Sigmoid colon (tissue), 6 donors: ENCODE measurements at regions not wholly inside any gene's neighbourhood (a gene's known extent, or its start where the extent isn't known, plus 50 kb on each side); places are given as distances from the start of the nearest gene placed in this dataset.

Experiments
- DNase-seq: peaks from one replicate; pipeline ENCODE4 v3.0.0-alpha.2; 2019
- H3K27ac ChIP-seq, 4 donors: fragments of 200-600 bp; sonication (generic); one replicate each; pipeline ENCODE4 v1.5.1; 2016 to 2019; ENCODE audit warnings: mild to moderate bottlenecking in 1 of 4
- H3K27me3 ChIP-seq, 3 donors: fragments of 200-600 bp; sonication (generic); one replicate each; pipeline ENCODE4 v1.5.1; 2019; ENCODE audit warnings: mild to moderate bottlenecking in 1 of 3
- H3K36me3 ChIP-seq, 4 donors: fragments of 200-600 bp; sonication (generic); one replicate each; pipeline ENCODE4 v1.5.1; 2016 to 2019
- H3K4me1 ChIP-seq, 4 donors: fragments of 200-600 bp; sonication (generic); one replicate each; pipeline ENCODE4 v1.5.1; 2017 to 2019
- H3K4me3 ChIP-seq, 4 donors: fragments of 200-600 bp; sonication (generic); one replicate each; pipeline ENCODE4 v1.5.1; 2017 to 2019; ENCODE audit warnings: mild to moderate bottlenecking in 2 of 4, moderate library complexity in 1 of 4
- H3K9me3 ChIP-seq, 4 donors: fragments of 200-600 bp in 3 of 4; sonication (generic) in 3 of 4; one replicate each; pipeline versions ENCODE4 v1.5.1 to v1.6.1; 2013 to 2019
- CTCF ChIP-seq, 4 experiments: fragments of 450-650 bp in 3 of 4; fragments of 200-600 bp in 1 of 4; IDR thresholded peaks; one replicate each; pipeline ENCODE4 v1.5.1; 2016 to 2019; ENCODE audit warnings: antibody characterized with exemption in 4 of 4, mild to moderate bottlenecking in 3 of 4, moderate library complexity in 2 of 4
- EP300 ChIP-seq, 4 donors: sonication (generic); formaldehyde crosslinking; IDR thresholded peaks; one replicate each; pipeline ENCODE4 v1.6.1; 2017; ENCODE audit warnings: antibody characterized with exemption in 4 of 4
- POLR2A ChIP-seq, 2 donors: fragments of 450-650 bp; IDR thresholded peaks; one replicate each; pipeline ENCODE4 v1.6.1; 2016; ENCODE audit warnings: antibody characterized with exemption in 2 of 2, mild to moderate bottlenecking in 2 of 2, moderate library complexity in 2 of 2
- POLR2AphosphoS5 ChIP-seq, 4 donors: sonication (generic); formaldehyde crosslinking; IDR thresholded peaks; one replicate each; pipeline ENCODE4 v1.6.1; 2017; ENCODE audit warnings: antibody characterized with exemption in 4 of 4
- WGBS, 2 donors: extraction: QIAGEN DNeasy Blood & Tissue Kit; methylation state at CpG; one replicate each; pipeline ENCODE4 v1.1.7; 2013; 5-methylcytosine and 5-hydroxymethylcytosine counted together
- intact Hi-C: fragments of 100-400 bp; cut with DNase I; formaldehyde crosslinking; loops from one replicate; pipeline ENCODE4 v1.15.1; 2023
- donor health status: healthy with polysubstance abuse.
- donor health status: healthy.

GRCh38 chr2:209238765-209239584 is 184.9 kb upstream of the MAP2 start:
- no peaks in the 10 kb centered on the region for H3K4me1 ChIP-seq
- peaks cover 0 to 3% (median 1%) of the 10 kb centered on the region in 4 donors for H3K9me3 ChIP-seq
- H3K27me3 ChIP-seq = no peaks in the 10 kb centered on the region
- no peak for DNase-seq
- no peak overlapping the region for H3K27ac ChIP-seq
- H3K4me3 ChIP-seq = no peak overlapping the region
- TF ChIP-seq POLR2AphosphoS5 (IDR thresholded peaks at IDR 0.05) = no peak
- H3K36me3 ChIP-seq = no peaks in the 10 kb centered on the region
- 55 to 73% methylated on average over 3 of the region's 3 CpGs for WGBS, 2 donors
- intact Hi-C loops = no loop called here

GRCh38 chr2:209239585-209239938 is 184.3 kb upstream of the MAP2 start:
- no peak for TF ChIP-seq CTCF (IDR thresholded peaks at IDR 0.05)
- no peak for DNase-seq
- Histone ChIP-seq H3K27me3 (no peaks in the 10 kb centered on the region), H3K4me3 (no peak overlapping the region), H3K9me3 (peaks cover 0 to 3% (median 1%) of the 10 kb centered on the region in 4 donors), H3K27ac (no peak overlapping the region), H3K4me1 (no peaks in the 10 kb centered on the region), H3K36me3 (no peaks in the 10 kb centered on the region)
- intact Hi-C loops = no loop called here
- WGBS, 2 donors = 39 to 43% methylated on average over 2 of the region's 2 CpGs

- intact Hi-C loops = no loop called here
- Histone ChIP-seq H3K27ac (no peak overlapping the region), H3K4me3 (no peak overlapping the region), H3K36me3 (no peaks in the 10 kb centered on the region), H3K4me1 (no peaks in the 10 kb centered on the region), H3K27me3 (no peaks in the 10 kb centered on the region), H3K9me3 (peaks cover 0 to 3% (median 1%) of the 10 kb centered on the region in 4 donors)
- no peak for DNase-seq
- TF ChIP-seq POLR2AphosphoS5 (IDR thresholded peaks at IDR 0.05) = no peak
- TF ChIP-seq CTCF (IDR thresholded peaks at IDR 0.05) = no peak
- TF ChIP-seq EP300 (IDR thresholded peaks at IDR 0.05) = no peak
- no peak for TF ChIP-seq POLR2A (IDR thresholded peaks at IDR 0.05)
- WGBS, 2 donors = 0 to 78% methylated on average over 1 of the region's 1 CpG
Observed at GRCh38 chr2:209240204-209240603, 183.6 kb upstream of the MAP2 start.

- Histone ChIP-seq H3K9me3 (no peaks in the 10 kb centered on the region), H3K4me3 (no peak overlapping the region), H3K27ac (no peak overlapping the region), H3K4me1 (no peaks in the 10 kb centered on the region), H3K27me3 (no peaks in the 10 kb centered on the region), H3K36me3 (no peaks in the 10 kb centered on the region)
- no peak for TF ChIP-seq POLR2AphosphoS5 (IDR thresholded peaks at IDR 0.05)
- TF ChIP-seq CTCF (IDR thresholded peaks at IDR 0.05) = no peak
- no peak for TF ChIP-seq EP300 (IDR thresholded peaks at IDR 0.05)
- TF ChIP-seq POLR2A (IDR thresholded peaks at IDR 0.05) = no peak
- 47 to 71% methylated on average over 2 of the region's 2 CpGs for WGBS, 2 donors
- DNase-seq = no peak
- intact Hi-C loops = no loop called here
Observed at GRCh38 chr2:209253544-209253943, 170.3 kb upstream of the MAP2 start.

- no peak for DNase-seq
- no peaks in the 10 kb centered on the region for H3K4me1 ChIP-seq
- no peak overlapping the region for H3K27ac ChIP-seq
- no peaks in the 10 kb centered on the region for H3K36me3 ChIP-seq
- 87 to 96% methylated on average over 7 of the region's 7 CpGs for WGBS, 2 donors
- TF ChIP-seq EP300 (IDR thresholded peaks at IDR 0.05) = no peak
- TF ChIP-seq POLR2AphosphoS5 (IDR thresholded peaks at IDR 0.05) = no peak
- TF ChIP-seq CTCF (IDR thresholded peaks at IDR 0.05) = no peak
- TF ChIP-seq POLR2A (IDR thresholded peaks at IDR 0.05) = no peak
- H3K9me3 ChIP-seq = no peaks in the 10 kb centered on the region
- H3K27me3 ChIP-seq = no peaks in the 10 kb centered on the region
- intact Hi-C loops = no loop called here
- no peak overlapping the region for H3K4me3 ChIP-seq
Observed at GRCh38 chr2:209259767-209260166, 164.1 kb upstream of the MAP2 start.
